Nephron progenitor cell (in vitro differentiated cells): ENCODE measurements at regions not wholly inside any gene's neighbourhood (a gene's known extent, or its start where the extent isn't known, plus 50 kb on each side); places are given as distances from the start of the nearest gene placed in this dataset.
"Not testable (repeated sequence)": the region's sequence is repeated elsewhere in the genome, so short reads cannot be mapped to it uniquely, and the experiment has no call there.

Experiments
- DNase-seq: peaks from one replicate; pipeline ENCODE4 v3.0.0; 2021
- H3K27ac Mint-ChIP-seq: 2 replicates; pipeline ENCODE4 v1.8.0; 2021; ENCODE audit warnings: mild to moderate bottlenecking, moderate library complexity, mixed read lengths
- H3K27me3 Mint-ChIP-seq: 2 replicates; pipeline ENCODE4 v1.8.0; 2021; ENCODE audit warnings: mild to moderate bottlenecking, low read depth, mixed read lengths; ENCODE audit not compliant: poor library complexity
- H3K36me3 Mint-ChIP-seq: 2 replicates; pipeline ENCODE4 v1.8.0; 2021; ENCODE audit warnings: low read depth, mixed read lengths
- H3K4me1 Mint-ChIP-seq: 2 replicates; pipeline ENCODE4 v1.8.0; 2021; ENCODE audit warnings: mixed read lengths
- H3K4me3 Mint-ChIP-seq: 2 replicates; pipeline ENCODE4 v1.8.0; 2021; ENCODE audit warnings: mild to moderate bottlenecking, moderate library complexity, mixed read lengths
- H3K9me3 Mint-ChIP-seq: 2 replicates; pipeline ENCODE4 v1.8.0; 2021; ENCODE audit warnings: mild to moderate bottlenecking, moderate library complexity, mixed read lengths
- TF ChIP-seq, protein P1 (sequence below): fragments of 200-600 bp; sonication (generic); IDR thresholded peaks from 2 replicates; pipeline ENCODE4 v1.5.0; 2021; ENCODE audit warnings: antibody characterized with exemption

DNA sequence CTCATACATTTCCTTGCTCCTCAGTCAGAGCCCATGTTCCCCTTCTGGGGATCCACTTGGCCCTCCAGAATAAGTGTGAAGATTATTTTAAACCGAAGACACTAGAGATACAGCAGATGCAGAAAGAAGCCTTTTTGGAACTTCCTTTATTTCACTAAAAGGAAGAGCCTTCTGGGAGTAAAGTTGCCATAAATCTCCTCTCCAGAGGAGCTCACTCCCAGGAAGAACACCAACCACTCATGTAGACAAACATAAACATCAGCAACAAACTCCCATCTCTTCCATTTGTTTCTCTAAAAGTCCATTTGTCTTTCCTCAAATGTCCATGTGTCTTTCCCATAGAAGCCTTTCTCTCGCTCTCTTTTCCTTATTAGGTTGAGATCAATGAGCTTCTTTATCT, 62.4 kb upstream of the MSH6 start:
- peaks cover 5% of the 10 kb centered on the region for H3K27me3 Mint-ChIP-seq
- peak overlapping the region; percentile 91 for H3K27ac Mint-ChIP-seq
- DNase-seq = no peak
- peaks cover 5% of the 10 kb centered on the region for H3K36me3 Mint-ChIP-seq
- peaks cover 15% of the 10 kb centered on the region for H3K9me3 Mint-ChIP-seq
- H3K4me1 Mint-ChIP-seq = peaks cover 56% of the 10 kb centered on the region
- TF ChIP-seq, protein P1, sequence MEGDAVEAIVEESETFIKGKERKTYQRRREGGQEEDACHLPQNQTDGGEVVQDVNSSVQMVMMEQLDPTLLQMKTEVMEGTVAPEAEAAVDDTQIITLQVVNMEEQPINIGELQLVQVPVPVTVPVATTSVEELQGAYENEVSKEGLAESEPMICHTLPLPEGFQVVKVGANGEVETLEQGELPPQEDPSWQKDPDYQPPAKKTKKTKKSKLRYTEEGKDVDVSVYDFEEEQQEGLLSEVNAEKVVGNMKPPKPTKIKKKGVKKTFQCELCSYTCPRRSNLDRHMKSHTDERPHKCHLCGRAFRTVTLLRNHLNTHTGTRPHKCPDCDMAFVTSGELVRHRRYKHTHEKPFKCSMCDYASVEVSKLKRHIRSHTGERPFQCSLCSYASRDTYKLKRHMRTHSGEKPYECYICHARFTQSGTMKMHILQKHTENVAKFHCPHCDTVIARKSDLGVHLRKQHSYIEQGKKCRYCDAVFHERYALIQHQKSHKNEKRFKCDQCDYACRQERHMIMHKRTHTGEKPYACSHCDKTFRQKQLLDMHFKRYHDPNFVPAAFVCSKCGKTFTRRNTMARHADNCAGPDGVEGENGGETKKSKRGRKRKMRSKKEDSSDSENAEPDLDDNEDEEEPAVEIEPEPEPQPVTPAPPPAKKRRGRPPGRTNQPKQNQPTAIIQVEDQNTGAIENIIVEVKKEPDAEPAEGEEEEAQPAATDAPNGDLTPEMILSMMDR = no peak
- H3K4me3 Mint-ChIP-seq = no peak overlapping the region

DNA sequence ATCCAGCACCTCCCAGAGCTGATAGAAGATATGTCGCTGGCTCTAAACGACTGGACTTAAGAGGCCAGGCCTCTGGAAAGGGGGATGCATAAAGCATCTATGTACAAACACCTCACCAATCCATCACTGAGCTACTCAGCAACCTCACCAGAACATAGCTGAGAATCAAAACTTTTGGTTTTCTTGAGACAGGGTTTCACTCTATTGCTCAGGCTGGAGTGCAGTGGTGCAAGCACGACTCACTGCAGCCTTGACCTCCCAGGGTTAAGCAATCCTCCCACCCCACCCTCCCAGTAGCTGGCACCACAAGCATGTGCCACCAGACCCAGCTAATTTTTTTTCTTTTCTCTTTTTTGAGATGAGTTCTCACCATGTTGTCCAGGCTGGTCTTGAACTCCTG, 62.9 kb upstream of the MSH6 start:
- Mint-ChIP-seq H3K27ac (peak overlapping the region; percentile 94), H3K9me3 (peaks cover 15% of the 10 kb centered on the region), H3K4me3 (no peak overlapping the region)

DNA sequence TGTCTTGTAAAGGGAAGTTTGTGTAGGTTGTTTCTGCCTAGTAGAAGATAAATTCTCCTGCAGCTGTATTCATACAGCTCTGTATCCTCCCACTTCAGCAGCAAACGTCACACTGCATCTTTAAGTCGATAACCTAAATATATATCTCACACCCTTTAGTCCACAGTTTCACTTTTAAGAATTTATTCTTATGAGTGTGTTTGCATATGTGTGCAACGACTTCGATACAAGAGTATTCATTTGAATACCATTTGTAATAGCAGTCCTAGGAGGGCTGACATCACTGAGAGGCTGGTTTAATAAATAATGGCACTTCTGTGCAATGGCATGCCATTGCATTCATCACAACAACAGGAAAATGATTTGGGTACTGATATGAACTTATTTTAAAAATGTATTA, 63.8 kb upstream of the MSH6 start:
- DNase-seq = no peak
- Mint-ChIP-seq H3K9me3 (peaks cover 18% of the 10 kb centered on the region), H3K4me3 (no peak overlapping the region), H3K27me3 (peaks cover 5% of the 10 kb centered on the region), H3K36me3 (peaks cover 5% of the 10 kb centered on the region), H3K27ac (no peak overlapping the region), H3K4me1 (peaks cover 41% of the 10 kb centered on the region)
- TF ChIP-seq, protein P1 = no peak

More for the DNA sequence above, 62.9 kb upstream of the MSH6 start:
- Mint-ChIP-seq H3K36me3 (peaks cover 5% of the 10 kb centered on the region), H3K4me1 (peaks cover 51% of the 10 kb centered on the region), H3K27me3 (peaks cover 5% of the 10 kb centered on the region)
- TF ChIP-seq, protein P1 = no peak
- DNase-seq = no peak

DNA sequence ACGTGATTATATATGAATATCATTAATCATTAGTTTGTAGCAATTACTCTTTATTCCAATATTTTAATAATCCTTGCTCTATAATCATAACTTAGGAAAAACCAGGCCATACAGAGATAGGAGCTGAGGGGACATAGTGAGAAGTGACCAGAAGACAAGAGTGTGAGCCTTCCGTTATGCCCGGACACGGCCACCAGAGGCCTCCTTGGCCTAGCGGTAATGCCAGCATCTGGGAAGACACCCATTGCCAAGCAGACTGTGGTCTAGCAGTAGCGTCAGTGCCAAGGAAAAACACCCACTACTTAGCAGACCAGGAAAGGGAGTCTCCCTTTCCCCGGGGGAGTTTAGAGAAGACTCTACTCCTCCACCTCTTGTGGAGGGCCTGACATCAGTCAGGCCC, 66.6 kb upstream of the MSH6 start:
- H3K36me3 Mint-ChIP-seq, H3K27me3 Mint-ChIP-seq, DNase-seq, H3K27ac Mint-ChIP-seq, H3K4me3 Mint-ChIP-seq: not testable (repeated sequence)
- Mint-ChIP-seq H3K4me1 (peaks cover 31% of the 10 kb centered on the region), H3K9me3 (peaks cover 23% of the 10 kb centered on the region)

DNA sequence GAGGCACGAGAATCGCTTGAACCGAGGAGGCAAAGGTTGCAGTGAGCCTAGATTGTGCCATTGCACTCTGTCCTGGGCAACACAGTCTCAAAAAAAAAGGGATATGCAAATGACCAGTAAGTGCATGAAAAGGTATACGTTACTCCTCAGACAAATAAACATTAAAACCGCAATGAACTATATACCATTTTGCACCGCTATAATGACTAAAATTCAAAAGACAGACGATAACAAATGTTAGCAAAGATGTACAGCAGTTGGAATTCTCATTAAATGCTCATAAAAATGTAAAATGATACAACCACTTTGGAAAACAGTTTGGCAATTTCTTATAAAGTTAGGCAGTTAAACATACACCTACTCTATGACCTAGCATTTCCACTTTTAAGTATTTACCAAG, 67.4 kb upstream of the MSH6 start:
- no peak for DNase-seq
- H3K36me3 Mint-ChIP-seq = peaks cover 5% of the 10 kb centered on the region
- H3K4me1 Mint-ChIP-seq = peaks cover 27% of the 10 kb centered on the region
- H3K27me3 Mint-ChIP-seq = peaks cover 5% of the 10 kb centered on the region
- no peak overlapping the region for H3K4me3 Mint-ChIP-seq
- TF ChIP-seq, protein P1 = no peak
- H3K27ac Mint-ChIP-seq = no peak overlapping the region
- peaks cover 23% of the 10 kb centered on the region for H3K9me3 Mint-ChIP-seq

DNA sequence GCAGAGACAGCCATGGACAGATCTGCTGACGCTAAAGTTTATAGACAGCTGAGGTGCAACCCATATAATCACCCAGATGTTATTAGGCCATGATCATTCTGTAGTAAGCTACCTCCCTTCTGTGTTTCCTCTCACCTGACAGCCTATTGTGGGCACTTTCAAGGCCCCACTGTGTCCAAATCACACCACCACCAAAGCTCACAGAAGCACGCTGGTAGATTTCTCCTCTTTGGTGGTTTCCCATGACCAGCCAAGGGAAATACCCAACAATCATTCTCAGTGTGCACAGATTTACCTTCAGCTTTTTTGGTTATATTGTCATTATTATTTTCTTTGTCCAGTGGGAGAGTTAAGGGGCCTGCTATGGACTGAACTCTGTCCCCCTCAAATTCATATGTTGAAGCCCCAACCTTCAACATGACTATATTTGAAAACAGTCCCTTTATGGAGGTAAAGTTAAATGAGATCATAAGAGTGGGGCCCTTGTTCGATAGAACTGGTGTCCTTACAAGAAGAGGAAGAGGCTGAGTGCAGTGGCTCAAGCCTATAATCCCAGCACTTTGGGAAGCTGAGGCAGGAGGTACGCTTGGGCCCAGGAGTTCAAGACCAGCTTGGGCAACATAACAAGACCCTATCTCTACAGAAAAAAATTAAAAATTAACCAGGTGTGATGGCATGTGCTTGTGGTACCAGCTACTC, 74.0 kb upstream of the MSH6 start:
- peaks cover 16% of the 10 kb centered on the region for H3K27me3 Mint-ChIP-seq
- H3K27ac Mint-ChIP-seq = no peak overlapping the region
- no peak overlapping the region for H3K4me3 Mint-ChIP-seq
- peaks cover 4% of the 10 kb centered on the region for H3K9me3 Mint-ChIP-seq
- TF ChIP-seq, protein P1 = no peak
- no peak for DNase-seq
- H3K36me3 Mint-ChIP-seq = no peaks in the 10 kb centered on the region
- H3K4me1 Mint-ChIP-seq = peaks cover 5% of the 10 kb centered on the region
